Uterus (tissue), 2 donors: ENCODE measurements at regions not wholly inside any gene's neighbourhood (a gene's known extent, or its start where the extent isn't known, plus 50 kb on each side); places are given as distances from the start of the nearest gene placed in this dataset.

Source experiments
- POLR2A ChIP-seq, 2 donors: fragments of 450-650 bp; IDR thresholded peaks; one replicate each; pipeline ENCODE4 v1.6.1; 2016; ENCODE audit warnings: antibody characterized with exemption in 2 of 2, mild to moderate bottlenecking in 1 of 2, moderate library complexity in 1 of 2
- TF ChIP-seq, protein P1 (sequence below), 4 experiments: fragments of 200-600 bp in 2 of 4; fragments of 450-650 bp in 2 of 4; sonication (generic) in 2 of 4; IDR thresholded peaks; one replicate each; pipeline ENCODE4 v1.5.1; 2016 to 2019; ENCODE audit warnings: antibody characterized with exemption in 4 of 4, mild to moderate bottlenecking in 2 of 4, moderate library complexity in 1 of 4

DNA sequence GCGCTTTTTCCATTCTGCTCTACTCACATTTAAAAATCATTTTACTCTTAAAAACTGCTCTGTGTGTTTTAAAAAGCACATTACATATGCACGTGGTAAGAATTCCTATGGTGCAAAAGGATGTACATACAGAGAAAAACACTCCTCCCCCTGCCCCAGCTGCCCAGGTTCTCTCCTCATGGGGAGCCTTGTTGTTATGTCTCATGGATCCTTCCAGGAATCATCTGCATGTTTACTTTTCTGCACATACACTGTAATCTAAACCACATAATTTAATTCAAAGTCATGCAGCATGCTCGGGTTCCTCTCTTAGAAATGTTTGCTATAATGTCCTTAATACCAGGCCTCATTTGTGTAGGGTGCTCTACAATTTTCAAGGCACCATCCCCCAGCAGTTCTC, 243.3 kb downstream of the LOXHD1 start:
- TF ChIP-seq, protein P1, sequence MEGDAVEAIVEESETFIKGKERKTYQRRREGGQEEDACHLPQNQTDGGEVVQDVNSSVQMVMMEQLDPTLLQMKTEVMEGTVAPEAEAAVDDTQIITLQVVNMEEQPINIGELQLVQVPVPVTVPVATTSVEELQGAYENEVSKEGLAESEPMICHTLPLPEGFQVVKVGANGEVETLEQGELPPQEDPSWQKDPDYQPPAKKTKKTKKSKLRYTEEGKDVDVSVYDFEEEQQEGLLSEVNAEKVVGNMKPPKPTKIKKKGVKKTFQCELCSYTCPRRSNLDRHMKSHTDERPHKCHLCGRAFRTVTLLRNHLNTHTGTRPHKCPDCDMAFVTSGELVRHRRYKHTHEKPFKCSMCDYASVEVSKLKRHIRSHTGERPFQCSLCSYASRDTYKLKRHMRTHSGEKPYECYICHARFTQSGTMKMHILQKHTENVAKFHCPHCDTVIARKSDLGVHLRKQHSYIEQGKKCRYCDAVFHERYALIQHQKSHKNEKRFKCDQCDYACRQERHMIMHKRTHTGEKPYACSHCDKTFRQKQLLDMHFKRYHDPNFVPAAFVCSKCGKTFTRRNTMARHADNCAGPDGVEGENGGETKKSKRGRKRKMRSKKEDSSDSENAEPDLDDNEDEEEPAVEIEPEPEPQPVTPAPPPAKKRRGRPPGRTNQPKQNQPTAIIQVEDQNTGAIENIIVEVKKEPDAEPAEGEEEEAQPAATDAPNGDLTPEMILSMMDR (IDR thresholded peaks at IDR 0.05), result no peak
- no peak for TF ChIP-seq POLR2A (IDR thresholded peaks at IDR 0.05)
